ENCODE measurements at regions not wholly inside any gene's neighbourhood (a gene's known extent, or its start where the extent isn't known, plus 50 kb on each side); places are given as distances from the start of the nearest gene placed in this dataset.
"Not testable (repeated sequence)": the region's sequence is repeated elsewhere in the genome, so short reads cannot be mapped to it uniquely, and the experiment has no call there.

DNA sequence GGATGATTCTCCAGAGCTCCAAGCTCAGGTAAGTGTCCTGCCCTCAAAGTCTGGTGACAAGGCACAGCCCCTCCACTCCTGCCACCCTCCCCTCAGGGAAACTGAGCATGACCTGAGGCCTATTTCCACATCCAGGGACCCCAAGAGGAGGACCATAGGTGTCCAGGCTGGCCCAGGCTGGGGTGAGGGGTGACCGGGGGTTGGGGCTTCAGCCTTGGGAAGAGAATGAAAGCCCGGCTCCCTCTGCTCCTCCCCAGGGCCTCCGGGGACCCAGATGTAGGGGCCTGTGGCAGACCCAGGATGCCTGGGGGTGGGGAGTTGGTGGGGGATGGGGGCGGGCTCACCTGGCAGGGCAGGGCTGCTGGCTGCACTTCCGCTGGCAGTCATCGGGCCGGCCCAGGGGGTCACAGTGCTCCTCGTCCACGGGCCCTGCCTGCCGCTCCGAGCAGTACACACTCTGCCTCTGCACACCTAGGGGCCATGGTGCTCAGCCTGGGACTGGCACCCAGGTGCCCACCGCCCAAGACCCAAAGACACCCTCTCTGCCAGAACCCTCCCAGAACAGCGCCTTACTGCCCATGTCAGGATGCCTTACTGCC, 116.5 kb upstream of the AKAP13 start:
- not testable (repeated sequence) for DNase-seq (ENCODE audit: low read depth in 3 of 3, low spot score in 2 of 3)

DNA sequence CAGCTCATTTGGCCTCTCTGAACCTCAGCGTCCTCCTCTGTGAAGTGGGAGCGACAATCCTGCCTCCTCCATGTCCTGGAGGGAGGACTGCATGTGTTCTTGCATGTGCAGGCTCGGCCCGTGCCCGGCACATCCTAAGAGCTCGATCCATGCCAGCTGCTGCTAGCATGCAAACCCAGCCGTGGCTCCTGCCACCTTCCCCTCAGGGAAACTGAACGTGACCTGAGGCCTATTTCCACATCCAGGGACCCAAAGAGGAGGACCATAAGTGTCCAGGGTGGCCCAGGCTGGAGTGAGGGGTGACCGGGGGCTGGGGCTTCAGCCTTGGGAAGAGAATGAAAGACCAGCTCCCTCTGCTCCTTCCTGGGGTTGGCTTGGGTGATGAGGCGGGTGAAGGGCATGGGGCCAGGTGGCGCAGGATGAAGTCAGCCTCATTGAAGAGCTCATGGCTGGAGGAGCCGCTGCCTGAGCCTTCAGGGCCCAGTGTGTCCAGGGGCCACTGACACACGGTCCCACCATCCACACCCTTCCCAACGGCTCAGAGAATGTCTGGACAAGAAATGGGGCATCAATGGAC, 115.7 kb upstream of the AKAP13 start:
- DNase-seq (ENCODE audit: low read depth in 3 of 3, low spot score in 2 of 3) = not testable (repeated sequence)

DNA sequence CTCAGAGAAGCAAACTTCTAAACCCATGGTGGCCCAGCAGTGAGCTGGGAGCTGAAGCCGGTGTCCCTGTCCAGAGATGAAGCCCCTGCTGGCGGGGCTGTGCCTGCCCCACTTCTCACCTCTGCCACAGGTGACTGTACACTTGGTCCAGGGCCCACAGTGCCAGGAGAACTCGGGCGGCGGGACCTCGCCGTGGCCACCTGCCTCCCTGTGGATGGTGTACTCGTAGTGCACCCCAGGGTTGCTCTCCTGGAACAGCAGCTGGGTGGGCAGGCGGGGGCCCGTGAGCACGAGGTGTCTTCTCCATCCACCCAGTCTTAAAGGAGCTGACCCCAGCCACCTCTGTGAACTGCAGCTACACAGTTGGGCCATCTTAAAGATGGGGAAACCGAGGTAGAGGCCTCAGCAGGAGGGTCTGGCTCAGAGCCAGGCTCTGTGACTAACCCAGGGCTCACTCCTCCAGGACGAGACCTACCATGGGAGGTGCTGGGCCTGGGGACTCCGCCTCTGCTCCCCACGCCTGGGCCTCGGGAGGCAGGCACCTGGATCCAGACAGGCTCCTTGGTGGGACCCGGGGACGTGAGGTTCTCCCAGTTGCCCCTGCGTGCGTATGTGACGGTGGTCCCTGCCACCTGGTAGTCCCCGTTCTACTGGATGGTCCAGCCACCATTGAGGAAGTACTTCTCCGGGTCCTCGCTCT, 113.1 kb upstream of the AKAP13 start:
- DNase-seq (ENCODE audit: low read depth in 3 of 3, low spot score in 2 of 3) = not testable (repeated sequence)

DNA sequence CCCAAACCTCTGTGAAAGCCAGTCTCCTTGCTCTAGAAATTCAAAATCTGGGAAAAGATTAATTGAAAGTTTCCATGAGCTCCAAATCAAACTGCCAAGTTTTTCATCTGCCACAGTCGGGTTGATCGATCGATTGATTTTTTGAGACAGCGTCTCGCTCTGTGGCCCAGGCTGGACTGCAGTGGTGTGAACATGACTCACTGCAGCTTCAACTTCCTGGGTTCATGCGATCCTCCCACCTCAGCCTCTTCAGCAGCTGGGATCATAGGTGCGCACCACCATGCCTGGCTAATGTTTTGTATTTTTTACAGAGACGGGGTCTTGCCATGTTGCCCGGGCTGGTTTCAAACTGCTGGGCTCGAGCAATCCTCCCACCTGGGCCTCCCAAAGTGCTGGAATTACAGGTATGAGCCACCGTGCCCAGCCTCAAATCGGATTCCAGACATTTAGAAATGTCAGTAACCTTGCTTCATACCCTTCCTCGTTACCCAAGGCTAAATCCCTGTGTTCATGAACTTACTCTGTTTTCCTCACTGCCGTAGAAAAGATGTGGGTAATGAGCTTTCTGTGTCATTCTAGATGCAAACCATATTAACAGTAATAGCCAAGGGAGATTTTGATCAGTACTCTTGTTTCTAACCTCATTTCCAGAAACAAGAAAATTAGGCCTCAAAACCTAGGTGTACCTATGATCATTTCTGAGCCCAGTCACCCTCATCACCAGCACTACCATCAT, 105.9 kb upstream of the AKAP13 start:
- no peak for DNase-seq (ENCODE audit: low read depth in 3 of 3, low spot score in 2 of 3)

DNA sequence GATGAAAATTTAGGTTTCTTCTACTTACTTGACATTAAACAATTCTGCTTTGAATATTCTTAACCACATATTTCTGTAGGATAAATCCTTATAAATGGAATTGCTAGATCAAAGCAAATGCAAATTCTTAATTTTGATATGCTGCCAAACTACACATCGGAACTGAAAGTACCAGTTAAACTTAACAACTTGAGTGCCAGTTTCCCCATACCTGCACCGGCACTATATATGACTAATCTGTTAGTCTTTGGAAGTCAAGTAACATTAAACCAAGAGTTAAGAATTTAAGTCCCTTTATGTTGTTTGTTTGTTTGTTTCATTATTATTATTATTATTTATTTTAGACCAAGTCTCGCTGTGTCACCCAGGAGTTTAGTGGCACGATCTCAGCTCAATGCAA, 103.9 kb upstream of the AKAP13 start:
- no peak for DNase-seq (ENCODE audit: low read depth in 3 of 3, low spot score in 2 of 3)

DNA sequence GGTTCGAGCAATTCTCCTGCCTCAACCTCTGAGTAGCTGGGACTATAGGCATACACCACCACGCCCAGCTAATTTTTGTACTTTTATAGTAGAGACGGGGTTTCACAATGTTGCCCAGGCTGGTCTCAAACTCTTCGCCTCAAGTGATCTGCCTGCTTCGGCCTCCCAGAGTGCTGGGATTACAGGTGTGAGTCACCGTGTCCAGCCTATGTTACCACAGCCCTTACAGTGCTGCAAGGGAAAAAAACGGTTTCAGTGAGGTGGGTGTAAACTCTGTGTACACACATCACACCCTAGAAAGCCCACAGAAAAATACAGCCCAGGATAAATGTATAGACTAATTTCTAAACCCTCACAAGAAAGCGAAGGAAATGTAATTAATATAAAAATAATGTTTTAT, 103.5 kb upstream of the AKAP13 start:
- DNase-seq (ENCODE audit: low read depth in 3 of 3, low spot score in 2 of 3) = no peak

DNA sequence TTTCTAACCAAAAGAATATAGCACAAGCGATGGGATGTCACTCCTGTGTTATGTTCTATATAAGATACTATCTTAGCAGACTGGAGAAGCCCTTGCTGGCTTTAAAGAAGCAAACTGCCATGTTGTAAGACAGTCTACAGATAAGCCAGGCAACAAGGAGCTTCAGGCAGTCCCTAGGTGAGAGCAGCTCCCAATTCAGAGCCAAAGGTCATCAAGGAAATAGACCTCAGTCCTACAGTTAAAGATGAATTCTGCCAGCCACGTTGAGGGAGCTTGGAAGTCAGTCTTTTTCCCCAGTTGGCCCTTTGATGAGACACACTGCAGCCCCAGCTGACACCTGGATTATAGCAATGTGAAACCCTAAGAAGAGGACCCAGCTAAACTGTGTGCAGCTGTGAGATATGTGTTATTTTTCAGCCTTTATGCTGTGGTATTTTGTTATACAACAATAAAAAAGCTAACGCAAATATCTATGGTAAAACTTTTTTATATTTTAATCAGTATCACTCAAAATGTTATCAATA, 102.5 kb upstream of the AKAP13 start:
- no peak for DNase-seq (ENCODE audit: low read depth in 3 of 3, low spot score in 2 of 3)

DNA sequence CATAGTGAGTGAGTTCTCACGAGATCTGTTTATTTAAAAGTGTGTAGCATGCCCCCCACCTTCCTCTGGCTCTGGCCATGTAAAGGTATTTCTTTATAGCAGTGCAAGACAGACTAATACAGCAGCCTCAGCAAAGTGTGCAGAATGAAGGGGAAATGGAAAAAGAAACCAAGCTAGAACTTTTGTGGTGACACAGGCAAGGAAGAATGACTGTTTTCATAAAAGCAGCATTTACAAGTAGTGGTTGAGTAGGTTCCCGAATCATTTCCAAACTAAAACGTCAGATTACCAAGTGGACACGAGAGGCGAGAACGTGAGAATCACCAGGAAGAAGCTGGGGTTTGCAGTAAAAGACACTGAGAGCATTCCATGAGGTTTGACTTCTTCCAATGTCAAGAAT, 100.2 kb upstream of the AKAP13 start:
- DNase-seq (ENCODE audit: low read depth in 3 of 3, low spot score in 2 of 3) = no peak

DNA sequence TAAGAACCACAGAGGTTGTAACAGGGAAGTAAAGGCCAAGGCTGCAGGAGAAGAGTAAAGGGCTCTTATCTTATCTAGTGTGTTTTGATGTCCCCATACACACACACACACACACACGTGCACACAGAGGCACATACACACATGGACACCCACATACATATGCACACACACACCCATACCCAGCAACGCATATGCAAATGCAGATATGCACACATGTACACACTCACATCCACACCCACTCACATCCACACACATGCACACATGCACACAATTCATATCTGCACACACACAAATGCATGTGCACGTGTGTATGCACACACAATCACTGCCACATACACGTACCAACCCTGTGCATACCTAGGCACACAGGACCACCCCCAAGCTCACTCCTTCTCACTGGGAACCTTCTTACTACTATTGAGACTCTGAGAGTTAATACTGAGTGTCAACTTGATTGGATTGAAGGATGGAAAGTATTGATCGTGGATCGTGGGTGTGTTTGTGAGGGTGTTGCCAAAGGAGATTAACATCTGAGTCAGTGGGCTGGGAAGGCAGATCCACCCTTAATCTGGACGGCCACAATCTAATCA, 99.0 kb upstream of the AKAP13 start:
- no peak for DNase-seq (ENCODE audit: low read depth in 3 of 3, low spot score in 2 of 3)

DNA sequence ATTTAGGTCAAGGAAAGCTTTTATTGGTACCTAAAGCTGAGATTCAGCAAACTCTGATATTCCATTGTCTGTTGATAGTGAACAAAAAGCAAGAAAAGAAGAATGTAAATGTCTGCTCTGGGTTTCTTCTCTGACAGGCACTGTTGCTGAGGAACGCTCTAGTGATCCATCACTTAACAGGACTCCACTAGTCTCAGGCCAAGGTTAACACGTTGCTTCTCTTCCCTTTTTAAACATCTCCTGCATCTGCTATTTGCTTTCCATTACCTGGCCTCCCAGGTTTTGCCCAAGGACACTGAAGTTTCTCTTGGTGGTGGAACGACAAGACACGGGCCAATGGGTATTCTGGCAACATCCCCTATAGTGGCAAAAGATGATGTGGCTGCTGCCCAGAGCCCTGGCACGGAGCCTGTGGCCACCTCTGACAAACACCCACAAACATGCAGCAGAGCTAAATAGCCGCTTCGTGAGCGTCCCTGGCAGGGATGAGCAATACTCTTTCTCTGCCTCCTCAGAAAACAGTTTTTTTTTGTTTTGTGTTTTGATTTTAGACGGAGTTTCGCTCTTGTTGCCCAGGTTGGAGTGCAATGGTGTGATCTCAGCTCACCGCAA, 97.8 kb upstream of the AKAP13 start:
- DNase-seq (ENCODE audit: low read depth in 3 of 3, low spot score in 2 of 3) = no peak

DNA sequence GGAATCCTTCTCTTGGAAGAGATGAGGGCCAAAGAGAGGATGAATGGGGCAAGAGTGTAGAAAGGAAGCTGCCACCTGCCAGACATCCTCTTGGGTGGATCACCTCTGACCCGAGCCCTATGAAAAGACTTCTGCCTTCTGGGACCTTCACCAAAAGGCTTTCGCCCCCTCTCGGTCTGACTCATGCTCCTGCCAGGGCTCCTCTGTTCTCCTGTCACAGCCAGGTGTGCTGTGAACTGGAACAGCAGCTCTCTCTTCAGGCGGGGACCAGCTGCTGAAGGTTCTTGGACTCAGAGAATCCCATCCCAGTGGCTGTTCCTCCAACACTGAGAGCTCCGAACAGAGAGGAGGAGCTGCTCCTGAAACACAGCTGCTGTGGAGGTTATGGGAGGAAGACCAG, 96.6 kb upstream of the AKAP13 start:
- not testable (repeated sequence) for DNase-seq (ENCODE audit: low read depth in 3 of 3, low spot score in 2 of 3)

DNA sequence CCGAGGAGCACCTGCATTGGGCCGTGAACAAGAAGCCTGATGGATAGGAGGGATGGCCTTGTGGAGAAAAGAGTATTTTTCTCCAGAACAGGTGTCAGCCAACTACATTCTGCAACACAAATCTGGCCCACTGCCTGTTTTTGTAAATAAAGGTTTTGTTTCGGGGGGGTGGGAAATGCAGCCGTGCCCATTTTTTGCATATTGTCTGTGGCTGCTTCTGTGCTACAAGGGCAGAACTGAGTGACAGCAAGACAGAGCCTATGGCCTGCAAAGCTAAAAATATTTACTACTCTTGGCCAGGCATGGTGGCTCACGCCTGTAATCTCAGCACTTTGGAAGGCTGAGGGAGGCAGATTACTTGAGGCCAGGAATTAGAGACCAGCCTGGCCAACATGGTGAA, 95.9 kb upstream of the AKAP13 start:
- DNase-seq (ENCODE audit: low read depth in 3 of 3, low spot score in 2 of 3) = no peak

DNA sequence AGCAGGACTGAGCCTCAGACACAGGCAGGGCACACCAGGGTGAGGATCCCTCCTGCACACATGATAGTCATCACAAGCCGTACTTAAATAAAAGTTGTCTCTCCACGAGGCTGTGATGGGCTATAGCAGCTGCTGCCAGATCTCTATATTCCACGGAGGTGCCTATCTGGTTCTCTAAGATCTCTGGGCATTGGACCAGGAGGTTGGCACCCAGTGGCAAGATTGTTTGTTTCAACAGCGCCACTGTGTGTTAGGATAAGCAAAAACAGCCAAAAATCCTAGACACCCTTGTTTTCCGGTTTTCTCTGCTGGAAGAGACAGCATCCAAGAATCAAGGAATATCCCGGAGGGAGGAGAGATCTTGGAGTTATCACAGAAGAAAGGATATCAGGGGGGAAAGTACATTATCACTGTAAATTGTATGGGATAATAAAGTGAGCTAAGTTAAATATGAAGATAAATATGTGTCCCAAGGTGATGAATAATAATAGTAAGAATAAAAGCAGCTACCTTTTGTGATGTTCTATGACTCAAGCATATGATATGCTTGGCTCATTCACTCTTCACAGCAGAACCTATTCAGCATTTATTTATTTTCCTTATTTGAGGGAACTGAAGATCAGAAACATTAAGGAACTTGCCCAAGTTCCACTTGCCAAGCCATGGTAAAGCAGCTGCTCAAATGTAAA, 90.6 kb upstream of the AKAP13 start:
- DNase-seq (ENCODE audit: low read depth in 3 of 3, low spot score in 2 of 3) = no peak

DNA sequence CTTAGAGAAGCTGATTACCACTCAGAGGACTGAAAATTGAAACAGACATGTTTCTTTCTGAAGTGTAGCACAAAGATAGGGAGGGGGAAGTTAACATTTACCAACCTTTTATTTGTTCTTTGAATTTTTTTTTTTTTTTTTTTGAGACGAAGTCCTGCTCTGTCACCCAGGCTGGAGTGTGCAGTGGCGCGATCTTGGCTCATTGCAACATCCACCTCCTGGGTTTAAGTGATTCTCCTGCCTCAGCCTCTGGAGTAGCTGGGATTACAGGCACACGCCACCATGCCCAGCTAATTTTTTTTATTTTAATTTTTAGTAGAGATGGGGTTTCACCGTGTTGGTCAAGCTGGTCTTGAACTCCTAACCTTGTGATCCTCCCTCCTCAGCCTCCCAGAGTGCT, 87.8 kb upstream of the AKAP13 start:
- DNase-seq (ENCODE audit: low read depth in 3 of 3, low spot score in 2 of 3) = not testable (repeated sequence)

DNA sequence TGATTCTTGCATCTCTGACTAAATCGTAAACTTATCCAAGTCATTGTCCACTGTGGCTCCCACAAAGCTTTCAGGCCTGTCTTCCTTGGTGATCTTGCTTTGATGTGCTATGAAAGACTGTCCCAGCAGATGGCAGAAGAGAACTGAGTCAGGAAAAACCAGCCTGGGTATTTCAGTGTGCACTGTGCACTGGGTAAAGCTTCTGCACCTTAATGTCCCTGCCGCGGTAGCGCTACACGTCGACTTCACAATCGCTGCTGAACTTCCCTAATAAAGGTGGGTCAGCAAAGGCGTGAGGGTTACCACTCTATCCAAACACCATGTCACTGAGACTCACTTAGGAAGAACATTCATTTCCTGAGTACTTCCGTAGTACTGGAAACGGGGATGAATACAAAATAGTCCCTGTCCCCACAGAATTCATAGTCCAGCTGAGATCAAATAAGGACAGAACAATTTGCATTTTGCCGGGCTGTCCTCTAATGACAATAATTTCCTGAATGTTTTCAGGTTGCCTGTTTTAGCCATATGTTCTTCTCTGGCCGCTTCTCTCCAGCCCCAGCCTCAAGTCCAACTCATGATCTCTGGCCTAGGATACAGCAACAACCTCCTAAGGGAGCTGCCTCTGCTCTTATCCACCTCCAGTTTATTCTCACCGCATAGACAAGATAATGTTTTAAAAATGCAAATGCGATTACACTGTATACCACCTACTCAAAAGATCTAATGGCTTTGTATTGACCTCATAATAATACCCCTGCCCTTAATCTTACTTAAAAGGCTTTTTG, 83.6 kb upstream of the AKAP13 start:
- DNase-seq (ENCODE audit: low read depth in 3 of 3, low spot score in 2 of 3) = peak; percentile 65 to 68 (median 67)

DNA sequence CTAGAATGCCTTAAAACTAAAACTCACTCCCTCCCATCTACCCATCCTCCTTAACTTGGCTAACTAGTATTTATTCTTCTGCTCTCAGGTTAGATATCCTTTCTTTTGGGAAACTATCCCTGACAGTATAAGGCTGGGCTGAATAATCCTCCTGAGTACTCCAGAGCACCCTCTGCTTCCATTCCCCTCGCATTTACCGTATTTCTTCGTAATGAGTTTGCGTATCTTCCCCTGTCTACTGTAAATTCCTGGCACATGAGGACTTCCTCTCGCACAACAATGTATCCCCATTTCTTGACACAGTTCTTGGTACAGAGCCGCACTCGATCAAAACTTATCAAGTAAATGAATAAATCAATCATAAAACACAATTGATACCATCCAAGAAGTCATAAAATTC, 82.9 kb upstream of the AKAP13 start:
- no peak for DNase-seq (ENCODE audit: low read depth in 3 of 3, low spot score in 2 of 3)

DNA sequence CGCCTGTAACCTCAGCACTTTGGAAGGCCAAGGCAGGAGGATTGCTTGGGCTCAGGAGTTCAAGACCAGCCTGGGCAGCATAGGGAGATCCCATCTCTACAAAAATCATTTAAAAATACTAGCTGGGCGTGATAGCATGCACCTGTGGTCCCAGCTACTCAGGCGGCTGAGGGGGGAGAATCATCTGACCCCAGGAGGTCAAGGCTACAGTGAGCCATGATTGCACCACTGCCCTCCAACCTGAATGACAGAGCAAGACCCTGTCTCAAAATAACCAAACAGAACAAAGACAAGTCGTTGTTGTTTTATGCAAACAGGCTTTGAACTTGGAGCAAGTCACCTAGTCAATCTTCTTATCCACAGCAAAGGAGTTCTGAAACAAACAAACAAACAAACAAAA, 82.0 kb upstream of the AKAP13 start:
- DNase-seq (ENCODE audit: low read depth in 3 of 3, low spot score in 2 of 3) = no peak

DNA sequence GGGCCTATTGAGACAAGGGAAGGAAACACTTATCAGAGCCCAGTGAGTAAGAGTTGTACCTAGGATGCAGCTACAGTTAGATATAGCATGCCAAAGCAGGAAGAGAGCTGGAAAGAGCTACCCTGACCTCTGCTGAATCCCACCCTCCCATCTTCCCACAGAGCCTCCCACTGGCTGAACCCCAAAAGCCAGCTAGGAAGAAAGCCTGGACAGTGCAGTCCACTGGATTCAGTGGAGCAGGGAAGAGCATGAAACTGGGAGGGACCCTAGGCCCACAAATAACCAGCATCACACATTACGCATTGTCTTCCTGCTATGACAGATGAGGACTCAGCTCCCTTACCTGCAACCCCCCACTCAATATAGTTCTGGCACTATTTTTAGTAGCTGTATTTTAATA, 81.5 kb upstream of the AKAP13 start:
- no peak for DNase-seq (ENCODE audit: low read depth in 3 of 3, low spot score in 2 of 3)

DNA sequence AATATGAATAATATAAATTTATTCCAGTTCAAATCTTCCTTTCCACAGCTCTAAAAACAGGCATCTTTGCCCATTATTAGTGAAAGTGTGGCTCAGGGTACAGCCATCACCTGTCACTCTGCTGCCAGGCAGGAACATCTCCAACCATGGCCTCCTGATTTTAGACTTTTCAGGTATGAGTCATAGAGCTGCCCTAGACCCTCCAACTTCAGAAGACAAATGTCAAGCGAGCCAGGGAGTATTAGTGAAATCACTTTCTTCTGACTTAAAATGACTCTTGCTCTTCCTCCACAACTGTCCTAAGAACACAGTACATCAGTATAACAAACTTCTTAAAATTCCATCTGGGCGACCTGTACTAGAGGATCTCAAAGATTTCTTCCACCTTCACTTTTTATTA, 78.1 kb upstream of the AKAP13 start:
- no peak for DNase-seq (ENCODE audit: low read depth in 3 of 3, low spot score in 2 of 3)
